HFF-Myc (cell line): ENCODE measurements at regions not wholly inside any gene's neighbourhood (a gene's known extent, or its start where the extent isn't known, plus 50 kb on each side); places are given as distances from the start of the nearest gene placed in this dataset.
"Not testable (repeated sequence)": the region's sequence is repeated elsewhere in the genome, so short reads cannot be mapped to it uniquely, and the experiment has no call there.

ENCODE experiments used
- DNase-seq: peaks from one replicate; pipeline ENCODE4 v3.0.0-alpha.2; 2011; ENCODE audit warnings: low read depth; ENCODE audit errors: extremely low read depth
- H3K4me3 ChIP-seq: replicated peaks from 2 replicates; pipeline ENCODE4 v1.5.1; 2011; ENCODE audit warnings: low read depth, mild to moderate bottlenecking, control low read depth, low read length
- CTCF ChIP-seq: IDR thresholded peaks from 2 replicates; pipeline ENCODE4 v1.5.1; 2012; ENCODE audit warnings: mild to moderate bottlenecking, low read depth, low read length, control low read depth; ENCODE audit errors: missing control alignments

GRCh38 chrX:77060572-77060971, 386.6 kb upstream of the FGF16 start:
- no peak for TF ChIP-seq CTCF
- DNase-seq: no peak
- no peak overlapping the region for H3K4me3 ChIP-seq

- no peak overlapping the region for H3K4me3 ChIP-seq
- TF ChIP-seq CTCF: no peak
- no peak for DNase-seq
Observed at GRCh38 chrX:77061022-77061421, 386.2 kb upstream of the FGF16 start.

GRCh38 chrX:77061545-77061944, 385.6 kb upstream of the FGF16 start:
- TF ChIP-seq CTCF: no peak

DNA sequence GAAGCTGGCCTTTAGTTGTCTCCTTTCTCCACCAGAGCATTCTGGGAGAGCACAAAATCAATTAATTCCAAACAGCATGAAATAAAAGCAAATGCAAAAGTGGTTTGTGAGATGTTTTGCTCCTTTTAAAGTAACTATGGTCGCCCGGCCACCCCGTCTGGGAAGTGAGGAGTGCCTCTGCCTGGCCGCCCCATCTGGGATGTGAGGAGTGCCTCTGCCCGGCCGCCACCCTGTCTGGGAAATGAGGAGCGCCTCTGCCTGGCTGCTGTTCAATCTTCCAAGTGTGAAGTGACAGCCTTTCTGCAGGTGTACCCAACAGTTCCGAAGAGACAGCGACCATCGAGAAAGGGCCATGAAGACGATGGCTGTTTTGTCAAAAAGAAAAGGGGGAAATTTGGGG, 381.3 kb upstream of the FGF16 start:
- H3K4me3 ChIP-seq: no peak overlapping the region
- no peak for DNase-seq
- TF ChIP-seq CTCF: no peak

More at GRCh38 chrX:77061545-77061944, 385.6 kb upstream of the FGF16 start:
- H3K4me3 ChIP-seq: no peak overlapping the region
- DNase-seq: no peak

- H3K4me3 ChIP-seq: no peak overlapping the region
- no peak for TF ChIP-seq CTCF
- no peak for DNase-seq
Observed at GRCh38 chrX:77070202-77070918, 376.8 kb upstream of the FGF16 start.

GRCh38 chrX:77076896-77077295, 370.3 kb upstream of the FGF16 start:
- TF ChIP-seq CTCF: no peak
- H3K4me3 ChIP-seq: no peak overlapping the region
- DNase-seq: no peak

- DNase-seq, H3K4me3 ChIP-seq: not testable (repeated sequence)
Observed at GRCh38 chrX:77081237-77081636, 366.0 kb upstream of the FGF16 start.
